Activated naive CD8-positive, alpha-beta T cell treated with anti-CD3 and anti-CD28 coated beads, Interleukin-2, amount 50 U/mL, for 24 hours (primary cell): ENCODE measurements at regions not wholly inside any gene's neighbourhood (a gene's known extent, or its start where the extent isn't known, plus 50 kb on each side); places are given as distances from the start of the nearest gene placed in this dataset.

Experiments used
- ATAC-seq: fragments of 150-1000 bp; cut with Tn5 transposase; one replicate; pipeline ENCODE4 v1.10.0; 2021
- DNase-seq: peaks from one replicate; pipeline ENCODE4 v3.0.0; 2021
- H3K27ac Mint-ChIP-seq: one replicate; pipeline ENCODE4 v1.8.0; 2021; ENCODE audit warnings: mild to moderate bottlenecking, mixed read lengths
- H3K27me3 Mint-ChIP-seq: one replicate; pipeline ENCODE4 v1.8.0; 2021; ENCODE audit warnings: mixed read lengths
- H3K36me3 Mint-ChIP-seq: one replicate; pipeline ENCODE4 v1.8.0; 2021; ENCODE audit warnings: low read depth, mixed read lengths
- H3K4me1 Mint-ChIP-seq: one replicate; pipeline ENCODE4 v1.8.0; 2021; ENCODE audit warnings: mixed read lengths
- H3K4me3 Mint-ChIP-seq: one replicate; pipeline ENCODE4 v1.8.0; 2021; ENCODE audit warnings: mild to moderate bottlenecking, moderate library complexity, mixed read lengths
- H3K9me3 Mint-ChIP-seq: one replicate; pipeline ENCODE4 v1.8.0; 2021; ENCODE audit warnings: mixed read lengths

GRCh38 chr12:24252602-24253001 lies 303.1 kb upstream of the SOX5 start:
- ATAC-seq = no peak
- Mint-ChIP-seq H3K27me3 (no peaks in the 10 kb centered on the region), H3K4me1 (no peaks in the 10 kb centered on the region), H3K27ac (no peak overlapping the region), H3K36me3 (no peaks in the 10 kb centered on the region), H3K9me3 (peaks cover 4% of the 10 kb centered on the region), H3K4me3 (no peak overlapping the region)
- DNase-seq = no peak

DNA sequence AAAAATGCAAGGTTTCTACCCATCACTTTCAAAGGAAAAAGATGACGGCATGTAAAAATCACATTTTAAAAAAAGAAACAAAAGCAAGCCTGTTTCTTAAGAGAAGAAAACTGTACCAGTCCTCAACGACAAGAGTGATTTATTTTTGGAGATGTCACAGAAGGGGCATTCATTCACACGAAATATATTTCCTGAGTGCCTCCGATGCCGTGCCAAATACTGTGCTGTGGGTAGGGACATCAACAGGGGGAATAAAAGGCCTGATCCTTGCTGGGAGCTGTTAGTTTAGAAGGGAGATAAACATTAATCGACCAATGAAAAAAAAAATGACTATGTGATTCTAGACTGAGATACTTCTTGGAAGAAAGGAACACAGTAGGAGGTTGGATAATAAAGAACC lies 297.5 kb upstream of the SOX5 start:
- ATAC-seq (no peak), DNase-seq (no peak)
- H3K27me3 Mint-ChIP-seq = no peaks in the 10 kb centered on the region
- no peaks in the 10 kb centered on the region for H3K9me3 Mint-ChIP-seq
- H3K27ac Mint-ChIP-seq = no peak overlapping the region
- no peaks in the 10 kb centered on the region for H3K36me3 Mint-ChIP-seq
- no peak overlapping the region for H3K4me3 Mint-ChIP-seq
- no peaks in the 10 kb centered on the region for H3K4me1 Mint-ChIP-seq

- Mint-ChIP-seq H3K27me3 (no peaks in the 10 kb centered on the region), H3K9me3 (no peaks in the 10 kb centered on the region), H3K36me3 (no peaks in the 10 kb centered on the region), H3K27ac (no peak overlapping the region), H3K4me1 (no peaks in the 10 kb centered on the region), H3K4me3 (no peak overlapping the region)
- ATAC-seq (no peak), DNase-seq (no peak)
Measured at GRCh38 chr12:24246376-24246775, 296.9 kb upstream of the SOX5 start.

DNA sequence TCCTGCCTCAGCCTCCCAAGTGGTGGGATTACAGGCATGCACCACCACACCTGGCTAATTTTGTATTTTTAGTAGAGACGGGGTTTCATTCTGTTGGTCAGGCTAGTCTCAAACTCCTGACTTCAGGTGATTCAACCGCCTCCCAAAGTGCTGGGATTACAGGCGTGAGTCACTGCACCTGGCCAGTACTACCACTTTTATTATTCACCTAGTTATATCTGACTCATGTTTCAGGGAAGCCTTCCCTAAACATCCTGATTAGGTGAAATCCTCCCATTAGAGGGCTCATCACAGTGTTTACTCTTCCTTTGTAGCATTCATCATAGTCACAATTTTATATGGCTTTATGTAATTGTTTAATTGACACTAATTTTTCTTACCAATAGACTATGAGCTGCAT lies 295.3 kb upstream of the SOX5 start:
- Mint-ChIP-seq H3K9me3 (peaks cover 4% of the 10 kb centered on the region), H3K27me3 (no peaks in the 10 kb centered on the region), H3K4me3 (no peak overlapping the region), H3K36me3 (no peaks in the 10 kb centered on the region), H3K4me1 (no peaks in the 10 kb centered on the region), H3K27ac (no peak overlapping the region)
- ATAC-seq (no peak), DNase-seq (no peak)

DNA sequence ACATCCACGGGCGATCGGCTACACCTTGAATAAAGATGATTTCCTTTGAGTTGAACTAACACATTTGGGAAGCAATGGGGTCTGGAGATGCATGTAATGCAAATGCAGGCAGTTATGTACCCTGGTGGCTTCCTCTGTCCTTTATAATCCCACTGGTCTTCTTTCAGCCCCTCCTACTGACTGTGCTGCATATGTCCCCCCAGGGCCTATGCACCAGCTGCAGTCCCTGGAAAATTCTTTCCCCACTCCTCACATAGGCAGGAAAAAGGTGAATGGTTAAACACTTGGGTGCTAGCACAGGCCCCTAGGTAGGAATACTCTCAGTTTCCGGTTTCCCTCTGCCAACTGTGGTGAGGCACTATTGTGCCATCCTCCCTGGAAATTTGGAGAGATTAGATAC lies 294.8 kb upstream of the SOX5 start:
- H3K27ac Mint-ChIP-seq = no peak overlapping the region
- no peak overlapping the region for H3K4me3 Mint-ChIP-seq
- H3K4me1 Mint-ChIP-seq = no peaks in the 10 kb centered on the region
- no peak for ATAC-seq
- H3K36me3 Mint-ChIP-seq = no peaks in the 10 kb centered on the region
- no peak for DNase-seq
- no peaks in the 10 kb centered on the region for H3K27me3 Mint-ChIP-seq
- peaks cover 4% of the 10 kb centered on the region for H3K9me3 Mint-ChIP-seq

GRCh38 chr12:24240707-24241106 lies 291.2 kb upstream of the SOX5 start:
- H3K27ac Mint-ChIP-seq = no peak overlapping the region
- peaks cover 4% of the 10 kb centered on the region for H3K9me3 Mint-ChIP-seq
- no peak overlapping the region for H3K4me3 Mint-ChIP-seq
- no peaks in the 10 kb centered on the region for H3K36me3 Mint-ChIP-seq
- no peak for ATAC-seq
- no peaks in the 10 kb centered on the region for H3K4me1 Mint-ChIP-seq
- H3K27me3 Mint-ChIP-seq = no peaks in the 10 kb centered on the region
- DNase-seq = no peak

DNA sequence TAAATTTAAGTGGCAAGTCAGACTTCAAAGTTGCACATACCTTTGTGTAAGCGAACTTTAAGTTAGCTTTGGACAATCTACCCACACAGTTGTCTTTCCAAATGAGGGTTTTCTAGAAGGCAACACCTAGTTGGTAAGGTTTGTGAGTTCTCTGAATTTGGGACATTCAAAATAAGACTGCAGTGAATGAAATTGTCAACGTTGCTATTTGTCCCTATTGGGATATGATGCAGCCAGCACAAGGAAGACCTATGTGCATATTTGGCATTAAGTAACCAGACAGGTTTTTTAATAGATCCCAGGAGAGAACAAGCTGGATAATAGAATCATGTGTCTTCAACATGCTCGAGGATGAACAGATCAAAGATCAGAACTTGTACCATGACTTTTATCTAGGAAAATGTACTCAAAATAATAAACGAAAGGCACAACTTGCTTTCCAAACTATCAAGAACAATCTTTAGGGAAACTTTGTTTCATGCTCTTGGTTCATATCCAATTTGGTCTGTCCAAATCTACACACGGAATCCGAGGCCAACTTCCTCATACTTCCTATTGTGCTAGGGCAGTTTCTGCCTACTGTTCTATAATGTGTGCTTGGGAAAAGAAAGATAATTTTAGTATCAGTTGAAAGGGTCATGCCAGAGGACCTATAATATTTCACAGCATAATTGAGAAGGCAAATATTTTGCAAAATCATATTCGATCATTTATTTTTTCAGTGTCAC lies 284.2 kb upstream of the SOX5 start:
- ATAC-seq = no peak
- Mint-ChIP-seq H3K4me1 (no peaks in the 10 kb centered on the region), H3K27me3 (no peaks in the 10 kb centered on the region), H3K9me3 (no peaks in the 10 kb centered on the region), H3K27ac (no peak overlapping the region), H3K36me3 (no peaks in the 10 kb centered on the region), H3K4me3 (no peak overlapping the region)
- DNase-seq = no peak

- Mint-ChIP-seq H3K27ac (no peak overlapping the region), H3K36me3 (no peaks in the 10 kb centered on the region), H3K27me3 (no peaks in the 10 kb centered on the region), H3K9me3 (no peaks in the 10 kb centered on the region), H3K4me1 (no peaks in the 10 kb centered on the region), H3K4me3 (no peak overlapping the region)
- ATAC-seq (no peak), DNase-seq (no peak)
Measured at GRCh38 chr12:24232531-24232930, 283.1 kb upstream of the SOX5 start.

- no peaks in the 10 kb centered on the region for H3K27me3 Mint-ChIP-seq
- ATAC-seq (no peak), DNase-seq (no peak)
- H3K4me3 Mint-ChIP-seq = no peak overlapping the region
- no peaks in the 10 kb centered on the region for H3K36me3 Mint-ChIP-seq
- no peak overlapping the region for H3K27ac Mint-ChIP-seq
- no peaks in the 10 kb centered on the region for H3K9me3 Mint-ChIP-seq
- H3K4me1 Mint-ChIP-seq = no peaks in the 10 kb centered on the region
Measured at GRCh38 chr12:24231298-24231697, 281.8 kb upstream of the SOX5 start.

- DNase-seq (no peak), ATAC-seq (no peak)
- H3K27me3 Mint-ChIP-seq = no peaks in the 10 kb centered on the region
- no peak overlapping the region for H3K27ac Mint-ChIP-seq
- H3K9me3 Mint-ChIP-seq = no peaks in the 10 kb centered on the region
- H3K4me1 Mint-ChIP-seq = no peaks in the 10 kb centered on the region
- H3K36me3 Mint-ChIP-seq = no peaks in the 10 kb centered on the region
- H3K4me3 Mint-ChIP-seq = no peak overlapping the region
Measured at GRCh38 chr12:24230061-24230701, 280.7 kb upstream of the SOX5 start.

GRCh38 chr12:24229031-24229700 lies 279.7 kb upstream of the SOX5 start:
- no peak overlapping the region for H3K27ac Mint-ChIP-seq
- DNase-seq (no peak), ATAC-seq (no peak)
- no peak overlapping the region for H3K4me3 Mint-ChIP-seq
- H3K36me3 Mint-ChIP-seq = no peaks in the 10 kb centered on the region
- no peaks in the 10 kb centered on the region for H3K27me3 Mint-ChIP-seq
- H3K9me3 Mint-ChIP-seq = no peaks in the 10 kb centered on the region
- no peaks in the 10 kb centered on the region for H3K4me1 Mint-ChIP-seq

DNA sequence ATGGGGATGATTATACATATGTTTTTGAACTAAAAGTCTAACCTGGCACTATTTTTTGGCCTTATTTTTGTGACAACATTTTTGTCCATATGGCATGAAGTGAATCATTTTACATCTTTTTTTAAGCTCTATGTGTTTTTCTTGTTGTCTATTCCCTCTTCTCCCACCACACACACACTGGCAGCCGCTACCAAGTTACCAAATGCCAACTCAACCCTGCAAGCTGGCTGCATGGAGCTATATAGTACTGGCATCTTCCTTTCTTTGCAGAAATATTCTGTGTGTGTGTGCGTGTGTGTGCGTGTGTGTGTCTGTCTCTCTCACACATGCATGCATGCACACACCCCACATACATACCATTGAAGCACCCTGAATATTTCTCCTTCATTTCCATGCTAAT lies 278.9 kb upstream of the SOX5 start:
- Mint-ChIP-seq H3K9me3 (no peaks in the 10 kb centered on the region), H3K27ac (no peak overlapping the region), H3K27me3 (no peaks in the 10 kb centered on the region), H3K36me3 (no peaks in the 10 kb centered on the region), H3K4me3 (no peak overlapping the region), H3K4me1 (no peaks in the 10 kb centered on the region)
- DNase-seq = no peak
- ATAC-seq = no peak

DNA sequence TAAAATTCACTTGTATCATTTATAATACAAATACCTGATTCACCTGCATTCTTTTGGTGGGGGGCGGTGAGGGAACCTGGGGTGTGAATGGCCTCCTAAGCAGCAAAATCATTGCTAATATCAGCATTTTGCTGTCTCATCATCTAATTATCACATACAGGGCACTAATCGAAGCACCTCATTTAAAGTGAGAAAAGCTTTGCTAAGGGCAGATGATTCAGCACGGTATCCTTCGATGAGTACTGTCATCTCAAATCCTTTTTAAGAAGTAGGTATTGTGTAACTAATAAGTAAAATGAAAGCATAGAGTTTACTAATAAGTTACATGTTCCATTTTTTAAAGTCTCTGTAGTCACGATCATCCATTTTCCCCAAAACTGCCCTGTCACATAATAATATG lies 278.1 kb upstream of the SOX5 start:
- H3K9me3 Mint-ChIP-seq = no peaks in the 10 kb centered on the region
- no peak for DNase-seq
- ATAC-seq = no peak
- H3K4me1 Mint-ChIP-seq = no peaks in the 10 kb centered on the region
- H3K27me3 Mint-ChIP-seq = no peaks in the 10 kb centered on the region
- no peak overlapping the region for H3K4me3 Mint-ChIP-seq
- no peak overlapping the region for H3K27ac Mint-ChIP-seq
- H3K36me3 Mint-ChIP-seq = no peaks in the 10 kb centered on the region

GRCh38 chr12:24226745-24227350 lies 277.4 kb upstream of the SOX5 start:
- H3K4me3 Mint-ChIP-seq = no peak overlapping the region
- no peaks in the 10 kb centered on the region for H3K4me1 Mint-ChIP-seq
- no peaks in the 10 kb centered on the region for H3K27me3 Mint-ChIP-seq

DNA sequence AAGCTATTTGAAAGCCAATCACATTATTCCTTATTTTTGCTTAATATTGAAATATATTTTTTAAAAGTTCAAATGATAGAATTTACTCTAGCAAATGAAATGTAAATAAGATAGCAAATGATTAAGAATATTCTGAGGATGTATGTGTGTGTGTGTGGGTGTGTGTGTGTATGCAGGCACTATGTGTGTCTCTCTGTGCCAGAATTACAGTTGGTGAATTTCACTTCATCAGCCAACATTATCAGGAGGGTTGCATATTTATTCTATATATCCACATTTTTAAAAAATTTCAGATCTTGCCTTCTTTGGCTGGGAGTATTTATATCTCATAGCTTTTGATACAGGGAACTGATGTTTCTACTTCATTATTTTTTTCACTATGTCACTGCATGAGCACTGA lies 274.9 kb upstream of the SOX5 start:
- H3K4me1 Mint-ChIP-seq = no peaks in the 10 kb centered on the region
- no peak for DNase-seq
- no peaks in the 10 kb centered on the region for H3K36me3 Mint-ChIP-seq
- H3K27me3 Mint-ChIP-seq = no peaks in the 10 kb centered on the region
- ATAC-seq = no peak
- H3K27ac Mint-ChIP-seq = no peak overlapping the region
- no peak overlapping the region for H3K4me3 Mint-ChIP-seq
- H3K9me3 Mint-ChIP-seq = no peaks in the 10 kb centered on the region

More at GRCh38 chr12:24226745-24227350, 277.4 kb upstream of the SOX5 start:
- no peaks in the 10 kb centered on the region for H3K36me3 Mint-ChIP-seq
- no peak for ATAC-seq
- H3K9me3 Mint-ChIP-seq = no peaks in the 10 kb centered on the region
- no peak overlapping the region for H3K27ac Mint-ChIP-seq
- DNase-seq = no peak
